ENCODE measurements at regions not wholly inside any gene's neighbourhood (a gene's known extent, or its start where the extent isn't known, plus 50 kb on each side); places are given as distances from the start of the nearest gene placed in this dataset.
"Not testable (repeated sequence)": the region's sequence is repeated elsewhere in the genome, so short reads cannot be mapped to it uniquely, and the experiment has no call there.

DNA sequence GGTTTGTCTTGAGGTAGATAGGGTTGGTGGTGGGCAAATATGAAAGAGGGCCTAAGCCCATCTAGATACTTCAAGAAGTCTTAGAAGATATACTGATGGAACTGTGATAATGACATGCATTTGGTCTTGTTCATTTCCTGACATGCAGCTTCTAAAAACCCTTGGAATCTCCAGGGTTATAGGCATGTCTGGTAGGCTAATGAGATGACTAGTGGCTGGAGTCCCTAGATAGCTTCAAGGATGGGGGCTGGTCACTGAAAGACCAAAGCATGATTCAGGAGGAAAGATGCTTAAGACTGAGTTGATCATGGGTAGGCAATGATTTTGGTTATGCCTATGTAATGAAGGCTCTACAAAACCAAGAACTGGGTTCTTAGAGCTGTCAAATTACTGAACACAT lies 217.9 kb upstream of the MOCS1 start:
- no peak for DNase-seq (ENCODE audit: low spot score)

GRCh38 chr6:40148882-40149573 lies 214.8 kb upstream of the MOCS1 start:
- DNase-seq (ENCODE audit: low spot score) = no peak

- DNase-seq (ENCODE audit: low spot score) = no peak
These were observed 212.6 kb upstream of the MOCS1 start for GRCh38 chr6:40146902-40147301.

GRCh38 chr6:40139447-40139846 lies 205.2 kb upstream of the MOCS1 start:
- no peak for DNase-seq (ENCODE audit: low spot score)

GRCh38 chr6:40138273-40138720 lies 204.0 kb upstream of the MOCS1 start:
- peak; percentile 59 for DNase-seq (ENCODE audit: low spot score)

DNA sequence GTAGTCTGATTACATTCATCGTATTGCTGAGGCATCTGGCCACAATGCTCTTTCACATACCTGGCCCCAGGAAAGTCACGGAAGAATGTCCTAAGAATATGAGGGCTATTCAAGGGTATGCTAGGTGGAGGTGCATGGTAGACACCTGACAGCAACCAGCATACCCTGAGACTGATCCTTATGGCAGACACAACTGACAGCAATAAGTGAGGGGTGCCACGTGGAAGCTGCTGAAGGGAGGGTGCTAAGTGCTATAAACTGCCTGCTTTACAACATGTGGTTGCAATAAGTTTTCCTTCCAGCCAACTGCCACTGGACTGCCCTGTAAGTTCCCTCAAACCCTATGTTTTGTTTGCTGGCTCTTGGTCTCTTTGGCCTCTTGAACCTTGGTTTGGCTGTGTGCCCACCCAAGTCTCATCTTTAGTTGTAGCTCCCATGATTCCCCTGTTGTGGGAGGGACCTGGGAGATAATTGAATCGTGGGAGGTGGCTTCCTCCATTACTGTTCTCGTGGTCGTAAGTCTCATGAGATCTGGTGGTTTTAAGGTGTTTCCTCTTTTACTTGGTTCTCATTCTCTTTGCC lies 201.3 kb upstream of the MOCS1 start:
- DNase-seq (ENCODE audit: low spot score) = no peak

DNA sequence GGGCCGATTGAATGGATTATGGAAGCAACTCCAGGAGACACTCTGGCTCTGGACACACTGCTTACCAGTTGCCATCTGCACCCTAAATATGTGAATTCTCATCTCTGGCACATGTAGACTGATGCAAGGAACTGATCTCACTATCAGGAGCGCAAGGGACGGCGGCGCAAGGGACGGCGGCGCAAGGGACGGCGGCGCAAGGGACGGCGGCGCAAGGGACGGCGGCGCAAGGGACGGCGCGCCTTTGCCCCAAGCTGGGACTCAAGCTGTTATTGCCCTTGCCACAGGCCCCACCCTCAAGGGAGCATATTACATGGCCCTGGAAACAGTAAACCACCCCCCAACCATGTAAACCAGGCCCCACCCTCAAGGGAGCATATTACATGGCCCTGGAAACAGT lies 199.7 kb upstream of the MOCS1 start:
- DNase-seq (ENCODE audit: low spot score) = not testable (repeated sequence)

- no peak for DNase-seq (ENCODE audit: low spot score)
These were observed 197.4 kb upstream of the MOCS1 start for GRCh38 chr6:40131675-40132074.

- no peak for DNase-seq (ENCODE audit: low spot score)
These were observed 193.9 kb upstream of the MOCS1 start for GRCh38 chr6:40128127-40128526.

DNA sequence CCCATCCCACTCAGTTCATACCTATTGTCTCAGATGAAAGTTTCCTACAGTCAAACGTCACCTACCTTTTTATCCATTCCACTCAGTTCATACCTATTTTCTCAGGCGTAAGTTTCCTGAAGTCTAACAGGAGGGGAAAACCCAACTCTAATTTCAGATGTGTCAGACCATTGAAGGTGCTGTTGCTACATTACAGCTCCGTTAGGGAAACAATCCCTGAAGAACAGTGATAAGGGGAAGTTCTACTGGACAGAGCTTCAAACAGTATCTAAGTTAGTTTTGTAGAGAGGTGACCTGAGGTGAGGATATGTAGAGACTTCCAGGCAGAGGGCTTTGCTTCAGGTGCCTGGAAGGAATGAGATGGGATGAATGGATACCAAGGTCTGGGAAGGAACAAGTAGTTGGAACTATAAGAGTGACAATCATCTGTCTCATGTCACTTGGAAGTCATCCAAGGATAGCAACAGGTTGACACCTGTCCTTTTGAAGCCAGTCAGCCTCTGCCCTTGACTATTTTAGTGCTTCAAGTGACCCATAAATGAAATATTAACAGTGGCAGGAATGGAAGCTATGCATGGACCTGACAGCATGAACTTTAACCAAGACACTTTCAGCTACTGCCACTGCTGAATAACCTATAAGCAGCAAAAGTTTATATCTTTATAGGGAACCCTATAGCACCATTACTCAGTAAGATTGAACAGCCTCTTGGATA lies 191.6 kb upstream of the MOCS1 start:
- DNase-seq (ENCODE audit: low spot score) = no peak

DNA sequence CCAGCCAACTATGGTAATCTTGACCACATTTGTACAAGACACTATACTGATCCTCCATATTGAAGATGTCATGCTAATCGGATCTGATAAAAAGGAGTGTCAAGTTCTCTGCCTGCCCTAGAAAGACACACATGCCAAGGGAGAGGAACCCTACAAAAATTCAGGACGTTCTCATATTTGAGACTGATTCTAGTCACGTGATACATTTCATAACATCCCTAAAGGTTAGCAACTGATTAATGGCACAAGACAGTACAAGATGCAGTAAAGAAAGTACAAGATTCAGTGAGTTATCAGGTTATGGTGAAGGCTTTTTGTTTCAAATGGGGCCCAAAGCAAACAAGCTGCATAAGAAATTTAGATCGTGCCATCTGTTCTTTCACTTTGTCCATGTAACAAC lies 190.7 kb upstream of the MOCS1 start:
- no peak for DNase-seq (ENCODE audit: low spot score)

DNA sequence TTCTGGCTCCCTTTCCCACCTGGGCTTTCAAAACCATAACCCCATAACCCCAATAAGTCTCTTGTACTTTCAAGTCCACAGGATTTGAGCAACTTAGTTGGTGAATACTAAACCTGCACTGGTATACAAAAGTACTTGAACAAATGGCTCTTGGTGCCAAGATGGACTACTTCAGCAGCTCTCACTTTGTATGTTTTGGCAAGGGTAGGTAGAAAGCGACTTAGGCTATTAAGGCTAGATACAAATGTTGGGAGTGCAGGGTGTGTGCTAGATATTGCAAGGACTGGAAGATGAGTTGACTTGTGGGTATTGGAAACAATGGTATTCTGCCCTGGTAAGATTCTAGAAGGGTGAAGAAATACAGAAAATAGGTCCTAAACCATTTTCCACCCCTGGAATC lies 182.6 kb upstream of the MOCS1 start:
- no peak for DNase-seq (ENCODE audit: low spot score)

GRCh38 chr6:40112350-40112749 lies 178.1 kb upstream of the MOCS1 start:
- no peak for DNase-seq (ENCODE audit: low spot score)

GRCh38 chr6:40108736-40109135 lies 174.5 kb upstream of the MOCS1 start:
- no peak for DNase-seq (ENCODE audit: low spot score)

GRCh38 chr6:40106840-40107239 lies 172.6 kb upstream of the MOCS1 start:
- no peak for DNase-seq (ENCODE audit: low spot score)

DNA sequence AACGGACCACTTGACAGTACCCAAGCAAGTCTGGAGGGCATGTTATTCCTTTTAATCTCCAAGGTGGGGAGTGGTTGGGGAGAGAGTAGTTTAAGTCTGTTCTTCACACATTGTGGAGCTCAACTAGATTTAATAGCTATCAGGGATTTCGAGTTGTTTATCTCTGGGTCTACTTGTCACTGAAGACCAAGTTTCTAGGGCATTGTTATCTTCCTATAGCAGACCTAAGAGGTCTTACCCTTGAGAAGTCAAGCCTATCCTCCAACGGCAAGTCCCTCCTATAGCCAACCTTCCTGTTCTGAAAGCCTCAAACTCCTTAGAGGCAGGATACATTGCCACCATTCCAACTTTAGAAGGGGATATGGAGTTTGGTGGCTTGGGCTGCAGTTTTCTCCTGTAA lies 164.5 kb upstream of the MOCS1 start:
- no peak for DNase-seq (ENCODE audit: low spot score)

- DNase-seq (ENCODE audit: low spot score) = no peak
These were observed 163.3 kb upstream of the MOCS1 start for GRCh38 chr6:40097590-40097989.

DNA sequence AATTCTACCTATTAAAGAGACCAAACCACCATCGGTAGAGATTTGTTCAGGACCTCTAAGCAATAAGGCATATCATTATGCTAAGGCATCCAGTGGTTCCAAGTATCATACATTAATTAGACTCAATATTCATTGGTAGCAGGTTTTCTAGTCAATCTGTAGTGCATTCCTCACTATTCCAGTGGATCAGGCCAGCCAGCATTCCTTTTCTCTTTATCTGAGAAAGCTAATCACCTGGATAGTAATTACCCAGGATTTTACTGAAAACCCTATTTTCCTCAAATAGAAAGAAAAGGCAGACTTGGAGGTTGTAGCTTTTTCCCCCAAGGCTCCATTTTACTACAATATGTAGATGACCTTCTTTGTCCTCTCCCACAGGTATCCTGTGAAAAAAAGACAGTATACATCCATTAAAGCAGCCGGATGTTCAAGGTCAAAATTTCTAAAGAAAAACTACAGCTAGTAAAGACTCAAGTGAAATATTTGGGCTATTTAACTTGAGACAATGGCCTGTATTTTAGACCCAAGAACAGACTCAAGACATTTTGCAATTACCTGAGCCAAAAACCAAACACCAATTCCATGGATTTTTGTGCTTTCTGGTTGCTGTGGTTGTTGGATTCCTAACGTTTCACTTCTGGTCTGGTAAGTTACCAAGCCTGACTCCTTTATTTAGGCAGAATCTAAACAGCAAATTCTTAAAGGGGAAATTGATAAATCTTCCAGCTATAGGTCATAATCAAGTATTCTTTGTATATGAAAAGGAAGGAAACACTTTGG lies 149.1 kb upstream of the MOCS1 start:
- no peak for DNase-seq (ENCODE audit: low spot score)

- no peak for DNase-seq (ENCODE audit: low spot score)
These were observed 148.2 kb upstream of the MOCS1 start for GRCh38 chr6:40082278-40083043.

DNA sequence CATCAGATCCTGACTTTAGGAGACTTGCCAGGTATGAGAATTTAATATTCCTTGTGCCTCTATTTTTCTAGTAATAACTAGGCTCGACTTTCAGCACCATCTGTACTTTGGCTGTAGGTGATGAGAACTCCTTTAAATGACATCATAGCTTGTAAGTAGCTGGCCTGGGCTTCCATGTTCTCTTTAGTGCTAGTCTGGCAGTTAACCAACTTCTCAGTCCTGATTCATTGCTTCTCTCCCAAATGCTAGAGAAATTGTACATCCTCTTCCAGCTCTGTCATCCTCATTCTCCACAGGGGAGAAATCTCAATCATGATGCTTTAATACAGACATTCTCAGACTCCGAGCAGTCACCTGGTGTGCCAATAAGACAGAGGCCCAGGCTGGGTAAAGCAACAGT lies 143.5 kb upstream of the MOCS1 start:
- DNase-seq (ENCODE audit: low spot score) = no peak

GRCh38 chr6:40077315-40077714 lies 143.1 kb upstream of the MOCS1 start:
- no peak for DNase-seq (ENCODE audit: low spot score)

GRCh38 chr6:40075056-40075590 lies 140.9 kb upstream of the MOCS1 start:
- no peak for DNase-seq (ENCODE audit: low spot score)

Measured in LoVo (cell line).